Panc1 (cell line): ENCODE measurements at regions not wholly inside any gene's neighbourhood (a gene's known extent, or its start where the extent isn't known, plus 50 kb on each side); places are given as distances from the start of the nearest gene placed in this dataset.

Experiments
- ATAC-seq: fragments of 200-7000 bp; cut with Tn5 transposase; 2 replicates; pipeline ENCODE4 v1.9.1; 2020; ENCODE audit warnings: mild to moderate bottlenecking, moderate library complexity
- BruUV-seq: library from RNA; stranded (reverse); fragments of 400-500 nt; replicated peaks from 2 replicates; lab custom pipeline; 2021; lab: Mats Ljungman, UMichigan
- CTCF ChIA-PET: fragments of 300-600 bp; sonication (Branson Sonifier 250); formaldehyde crosslinking; loops from one replicate; lab custom pipeline; 2022; ENCODE audit warnings: antibody characterized with exemption; lab: Charles Lee
- POLR2A ChIA-PET: fragments of 300-600 bp; sonication (Branson Sonifier 250); formaldehyde crosslinking; loops from one replicate; lab custom pipeline; 2022; ENCODE audit warnings: antibody characterized with exemption; lab: Charles Lee
- DNase-seq: peaks from one replicate; pipeline ENCODE4 v3.0.0-alpha.2; 2010; ENCODE audit warnings: low read depth, low spot score
- H3K27ac ChIP-seq: 2 replicates; pipeline ENCODE4 v1.5.1; 2011; ENCODE audit warnings: mild to moderate bottlenecking, low read length, inconsistent platforms
- H3K27me3 ChIP-seq: fragments of 200-500 bp; sonication (Bioruptor generic); 2 replicates; pipeline ENCODE4 v1.6.0; 2014; ENCODE audit warnings: low read length, inconsistent platforms; ENCODE audit not compliant: control insufficient read depth, insufficient read depth
- H3K36me3 ChIP-seq: fragments of 200-500 bp; sonication (Bioruptor generic); 2 replicates; pipeline ENCODE4 v1.5.1; 2014; ENCODE audit warnings: inconsistent platforms, mild to moderate bottlenecking, low read length, moderate library complexity; ENCODE audit not compliant: control insufficient read depth, insufficient read depth
- H3K4me1 ChIP-seq: 2 replicates; pipeline ENCODE4 v1.5.1; 2011; ENCODE audit warnings: inconsistent platforms, mild to moderate bottlenecking, low read length, moderate library complexity; ENCODE audit not compliant: control insufficient read depth, insufficient read depth
- H3K4me3 ChIP-seq, 2 experiments: 2 replicates each; pipeline ENCODE4 v1.5.1; 2011 to 2012; ENCODE audit warnings: low read depth in 2 of 2, low read length in 2 of 2, mild to moderate bottlenecking in 2 of 2, inconsistent platforms in 1 of 2, moderate library complexity in 1 of 2
- H3K9me3 ChIP-seq: fragments of 200-500 bp; sonication (Bioruptor generic); 2 replicates; pipeline ENCODE4 v1.5.1; 2014; ENCODE audit warnings: low read depth, mild to moderate bottlenecking, inconsistent platforms, low read length, moderate library complexity; ENCODE audit not compliant: control insufficient read depth, insufficient read depth
- POLR2AphosphoS5 ChIP-seq: IDR thresholded peaks from 2 replicates; pipeline ENCODE4 v1.6.1; 2012; ENCODE audit warnings: mild to moderate bottlenecking, low read depth, low read length, moderate library complexity
- SIN3A ChIP-seq: IDR thresholded peaks from 2 replicates; pipeline ENCODE4 v1.6.1; 2012; ENCODE audit warnings: low read depth, mild to moderate bottlenecking, low read length, moderate library complexity, borderline replicate concordance; ENCODE audit not compliant: insufficient read depth
- TCF7L2 ChIP-seq: IDR thresholded peaks from 2 replicates; pipeline ENCODE4 v1.6.1; 2011; ENCODE audit warnings: mild to moderate bottlenecking, low read depth, low read length, inconsistent platforms
- in situ Hi-C: cut with HindIII; loops from 2 replicates; pipeline ENCODE4 v1.10.0; 2016; ENCODE audit warnings: low sequenced_read_pairs, low pct_unique_long_range_greater_than_20kb
- intact Hi-C: fragments of 100-400 bp; cut with micrococcal nuclease; formaldehyde crosslinking; loops from one replicate; pipeline ENCODE4 v1.10.0; 2022; ENCODE audit not compliant: unreplicated experiment
- TF ChIP-seq, protein P1 (sequence below), 2 experiments: IDR thresholded peaks; 2 replicates each; pipeline ENCODE4 v1.6.1; 2011 to 2012; ENCODE audit warnings: low read depth in 2 of 2, control low read depth in 1 of 2, low read length in 1 of 2, mild to moderate bottlenecking in 1 of 2, moderate library complexity in 1 of 2; ENCODE audit not compliant: insufficient read depth in 1 of 2
- TF ChIP-seq, protein P2 (sequence below): fragments of 450-650 bp; IDR thresholded peaks from 2 replicates; pipeline ENCODE4 v1.5.1; 2017; ENCODE audit warnings: mild to moderate bottlenecking

DNA sequence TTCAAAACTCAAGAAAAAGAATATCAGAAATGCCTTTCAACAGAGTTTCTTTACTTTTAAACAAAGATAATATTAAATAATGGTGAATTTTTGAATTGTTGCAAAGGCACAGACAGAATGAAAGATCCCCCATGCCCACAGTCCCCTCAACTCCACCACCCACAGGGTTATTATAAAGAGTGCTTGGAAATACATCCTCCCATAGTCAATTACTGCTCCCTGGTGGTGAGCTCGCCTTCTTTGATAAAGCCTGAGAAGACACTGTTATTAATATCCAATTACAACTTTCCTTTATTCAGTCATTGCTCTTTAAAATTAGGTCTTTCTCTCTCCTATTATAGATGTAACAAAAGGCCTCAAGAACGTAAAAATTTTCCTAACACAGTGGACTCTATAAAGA is 490.2 kb upstream of the RORB start:
- in situ Hi-C loops: no loop called here
- CTCF ChIA-PET: no interaction called here

DNA sequence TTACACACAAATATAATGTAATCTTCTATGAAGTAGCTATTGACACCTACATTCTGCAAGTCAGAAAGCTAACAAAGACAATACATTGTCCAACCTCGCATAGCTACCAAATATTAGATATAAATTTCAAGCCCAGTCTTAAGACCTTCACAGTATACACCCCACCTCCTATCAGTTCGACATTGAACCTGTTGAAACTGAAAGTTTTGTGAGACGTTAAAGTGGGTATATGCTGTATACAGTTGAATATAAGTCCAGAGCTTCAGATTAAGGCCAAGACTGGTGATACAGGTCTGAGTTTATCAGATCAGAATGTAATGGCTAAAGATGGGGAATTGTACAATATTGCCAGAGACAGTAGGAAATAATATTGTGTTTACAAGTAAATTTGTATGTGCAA is 489.3 kb upstream of the RORB start:
- TF ChIP-seq TCF7L2: no peak
- no peak for TF ChIP-seq SIN3A
- TF ChIP-seq POLR2AphosphoS5: no peak
- TF ChIP-seq, protein P1, sequence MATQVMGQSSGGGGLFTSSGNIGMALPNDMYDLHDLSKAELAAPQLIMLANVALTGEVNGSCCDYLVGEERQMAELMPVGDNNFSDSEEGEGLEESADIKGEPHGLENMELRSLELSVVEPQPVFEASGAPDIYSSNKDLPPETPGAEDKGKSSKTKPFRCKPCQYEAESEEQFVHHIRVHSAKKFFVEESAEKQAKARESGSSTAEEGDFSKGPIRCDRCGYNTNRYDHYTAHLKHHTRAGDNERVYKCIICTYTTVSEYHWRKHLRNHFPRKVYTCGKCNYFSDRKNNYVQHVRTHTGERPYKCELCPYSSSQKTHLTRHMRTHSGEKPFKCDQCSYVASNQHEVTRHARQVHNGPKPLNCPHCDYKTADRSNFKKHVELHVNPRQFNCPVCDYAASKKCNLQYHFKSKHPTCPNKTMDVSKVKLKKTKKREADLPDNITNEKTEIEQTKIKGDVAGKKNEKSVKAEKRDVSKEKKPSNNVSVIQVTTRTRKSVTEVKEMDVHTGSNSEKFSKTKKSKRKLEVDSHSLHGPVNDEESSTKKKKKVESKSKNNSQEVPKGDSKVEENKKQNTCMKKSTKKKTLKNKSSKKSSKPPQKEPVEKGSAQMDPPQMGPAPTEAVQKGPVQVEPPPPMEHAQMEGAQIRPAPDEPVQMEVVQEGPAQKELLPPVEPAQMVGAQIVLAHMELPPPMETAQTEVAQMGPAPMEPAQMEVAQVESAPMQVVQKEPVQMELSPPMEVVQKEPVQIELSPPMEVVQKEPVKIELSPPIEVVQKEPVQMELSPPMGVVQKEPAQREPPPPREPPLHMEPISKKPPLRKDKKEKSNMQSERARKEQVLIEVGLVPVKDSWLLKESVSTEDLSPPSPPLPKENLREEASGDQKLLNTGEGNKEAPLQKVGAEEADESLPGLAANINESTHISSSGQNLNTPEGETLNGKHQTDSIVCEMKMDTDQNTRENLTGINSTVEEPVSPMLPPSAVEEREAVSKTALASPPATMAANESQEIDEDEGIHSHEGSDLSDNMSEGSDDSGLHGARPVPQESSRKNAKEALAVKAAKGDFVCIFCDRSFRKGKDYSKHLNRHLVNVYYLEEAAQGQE (IDR thresholded peaks at IDR 0.05; ENCODE audit: insufficient read depth in 1 of 2, low read depth in 2 of 2, low read length in 1 of 2): no peak
- TF ChIP-seq, protein P2, sequence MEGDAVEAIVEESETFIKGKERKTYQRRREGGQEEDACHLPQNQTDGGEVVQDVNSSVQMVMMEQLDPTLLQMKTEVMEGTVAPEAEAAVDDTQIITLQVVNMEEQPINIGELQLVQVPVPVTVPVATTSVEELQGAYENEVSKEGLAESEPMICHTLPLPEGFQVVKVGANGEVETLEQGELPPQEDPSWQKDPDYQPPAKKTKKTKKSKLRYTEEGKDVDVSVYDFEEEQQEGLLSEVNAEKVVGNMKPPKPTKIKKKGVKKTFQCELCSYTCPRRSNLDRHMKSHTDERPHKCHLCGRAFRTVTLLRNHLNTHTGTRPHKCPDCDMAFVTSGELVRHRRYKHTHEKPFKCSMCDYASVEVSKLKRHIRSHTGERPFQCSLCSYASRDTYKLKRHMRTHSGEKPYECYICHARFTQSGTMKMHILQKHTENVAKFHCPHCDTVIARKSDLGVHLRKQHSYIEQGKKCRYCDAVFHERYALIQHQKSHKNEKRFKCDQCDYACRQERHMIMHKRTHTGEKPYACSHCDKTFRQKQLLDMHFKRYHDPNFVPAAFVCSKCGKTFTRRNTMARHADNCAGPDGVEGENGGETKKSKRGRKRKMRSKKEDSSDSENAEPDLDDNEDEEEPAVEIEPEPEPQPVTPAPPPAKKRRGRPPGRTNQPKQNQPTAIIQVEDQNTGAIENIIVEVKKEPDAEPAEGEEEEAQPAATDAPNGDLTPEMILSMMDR: no peak
- no TSS peak for BruUV-seq
- H3K27ac ChIP-seq: no peak overlapping the region
- DNase-seq (no peak), ATAC-seq (no peak)
- no peaks in the 10 kb centered on the region for H3K4me1 ChIP-seq
- CTCF ChIA-PET: interaction anchor here (0.7 kb wide), 1 partner anchor 498 kb away, joined by 6 read pairs; no protein-coding TSS in a partner anchor
- in situ Hi-C loops (no loop called here), intact Hi-C loops (no loop called here)
- H3K27me3 ChIP-seq: no peaks in the 10 kb centered on the region
- no peaks in the 10 kb centered on the region for H3K36me3 ChIP-seq
- H3K4me3 ChIP-seq: no peak overlapping the region
- H3K9me3 ChIP-seq: no peaks in the 10 kb centered on the region
- POLR2A ChIA-PET: no interaction called here

More for the DNA sequence above, 490.2 kb upstream of the RORB start:
- no TSS peak for BruUV-seq
- ATAC-seq (no peak), DNase-seq (no peak)
- Histone ChIP-seq H3K27me3 (no peaks in the 10 kb centered on the region), H3K4me1 (no peaks in the 10 kb centered on the region), H3K9me3 (no peaks in the 10 kb centered on the region), H3K27ac (no peak overlapping the region), H3K36me3 (no peaks in the 10 kb centered on the region), H3K4me3 (no peak overlapping the region)
- TF ChIP-seq TCF7L2: no peak
- TF ChIP-seq, protein P1 (IDR thresholded peaks at IDR 0.05; ENCODE audit: insufficient read depth in 1 of 2, low read depth in 2 of 2, low read length in 1 of 2): no peak
- TF ChIP-seq, protein P2: no peak
- TF ChIP-seq POLR2AphosphoS5: no peak
- no peak for TF ChIP-seq SIN3A
- intact Hi-C loops: no loop called here
- POLR2A ChIA-PET: no interaction called here
